ENCODE measurements at regions not wholly inside any gene's neighbourhood (a gene's known extent, or its start where the extent isn't known, plus 50 kb on each side); places are given as distances from the start of the nearest gene placed in this dataset.

GRCh38 chr9:83141887-83142286 is 78.9 kb upstream of the RASEF start:
- Histone ChIP-seq H3K27ac (ENCODE audit: low read depth) (no peak overlapping the region), H3F3A (replicated peaks; ENCODE audit: low read depth) (no peaks in the 10 kb centered on the region), H2AFZ (no peak overlapping the region; the same call in 1 of the 2 replicates), H3K9me2 (ENCODE audit: insufficient read depth) (no peaks in the 10 kb centered on the region), H3K4me1 (ENCODE audit: insufficient read depth) (no peaks in the 10 kb centered on the region), H3K4me3 (no peak overlapping the region), H3K4me2 (no peak overlapping the region), H3K36me3 (ENCODE audit: insufficient read depth) (no peaks in the 10 kb centered on the region), H3K79me2 (replicated peaks; ENCODE audit: insufficient read depth) (no peaks in the 10 kb centered on the region), H3K27me3 (ENCODE audit: insufficient read depth) (no peaks in the 10 kb centered on the region), H4K20me1 (replicated peaks; ENCODE audit: insufficient read depth) (no peaks in the 10 kb centered on the region)
- no peak for ATAC-seq
- H3K4me3 Mint-ChIP-seq = no peak overlapping the region
- H3K4me1 Mint-ChIP-seq = no peaks in the 10 kb centered on the region
- DNase-seq (ENCODE audit: low spot score) = no peak
- TF ChIP-seq ZNF331 (CRISPR knock-in tag; IDR thresholded peaks at IDR 0.05; ENCODE audit: low read depth) = no peak
- no peak for TF ChIP-seq CREB1 (CRISPR knock-in tag; IDR thresholded peaks at IDR 0.05; ENCODE audit: low read depth)
- TF ChIP-seq, protein P1, sequence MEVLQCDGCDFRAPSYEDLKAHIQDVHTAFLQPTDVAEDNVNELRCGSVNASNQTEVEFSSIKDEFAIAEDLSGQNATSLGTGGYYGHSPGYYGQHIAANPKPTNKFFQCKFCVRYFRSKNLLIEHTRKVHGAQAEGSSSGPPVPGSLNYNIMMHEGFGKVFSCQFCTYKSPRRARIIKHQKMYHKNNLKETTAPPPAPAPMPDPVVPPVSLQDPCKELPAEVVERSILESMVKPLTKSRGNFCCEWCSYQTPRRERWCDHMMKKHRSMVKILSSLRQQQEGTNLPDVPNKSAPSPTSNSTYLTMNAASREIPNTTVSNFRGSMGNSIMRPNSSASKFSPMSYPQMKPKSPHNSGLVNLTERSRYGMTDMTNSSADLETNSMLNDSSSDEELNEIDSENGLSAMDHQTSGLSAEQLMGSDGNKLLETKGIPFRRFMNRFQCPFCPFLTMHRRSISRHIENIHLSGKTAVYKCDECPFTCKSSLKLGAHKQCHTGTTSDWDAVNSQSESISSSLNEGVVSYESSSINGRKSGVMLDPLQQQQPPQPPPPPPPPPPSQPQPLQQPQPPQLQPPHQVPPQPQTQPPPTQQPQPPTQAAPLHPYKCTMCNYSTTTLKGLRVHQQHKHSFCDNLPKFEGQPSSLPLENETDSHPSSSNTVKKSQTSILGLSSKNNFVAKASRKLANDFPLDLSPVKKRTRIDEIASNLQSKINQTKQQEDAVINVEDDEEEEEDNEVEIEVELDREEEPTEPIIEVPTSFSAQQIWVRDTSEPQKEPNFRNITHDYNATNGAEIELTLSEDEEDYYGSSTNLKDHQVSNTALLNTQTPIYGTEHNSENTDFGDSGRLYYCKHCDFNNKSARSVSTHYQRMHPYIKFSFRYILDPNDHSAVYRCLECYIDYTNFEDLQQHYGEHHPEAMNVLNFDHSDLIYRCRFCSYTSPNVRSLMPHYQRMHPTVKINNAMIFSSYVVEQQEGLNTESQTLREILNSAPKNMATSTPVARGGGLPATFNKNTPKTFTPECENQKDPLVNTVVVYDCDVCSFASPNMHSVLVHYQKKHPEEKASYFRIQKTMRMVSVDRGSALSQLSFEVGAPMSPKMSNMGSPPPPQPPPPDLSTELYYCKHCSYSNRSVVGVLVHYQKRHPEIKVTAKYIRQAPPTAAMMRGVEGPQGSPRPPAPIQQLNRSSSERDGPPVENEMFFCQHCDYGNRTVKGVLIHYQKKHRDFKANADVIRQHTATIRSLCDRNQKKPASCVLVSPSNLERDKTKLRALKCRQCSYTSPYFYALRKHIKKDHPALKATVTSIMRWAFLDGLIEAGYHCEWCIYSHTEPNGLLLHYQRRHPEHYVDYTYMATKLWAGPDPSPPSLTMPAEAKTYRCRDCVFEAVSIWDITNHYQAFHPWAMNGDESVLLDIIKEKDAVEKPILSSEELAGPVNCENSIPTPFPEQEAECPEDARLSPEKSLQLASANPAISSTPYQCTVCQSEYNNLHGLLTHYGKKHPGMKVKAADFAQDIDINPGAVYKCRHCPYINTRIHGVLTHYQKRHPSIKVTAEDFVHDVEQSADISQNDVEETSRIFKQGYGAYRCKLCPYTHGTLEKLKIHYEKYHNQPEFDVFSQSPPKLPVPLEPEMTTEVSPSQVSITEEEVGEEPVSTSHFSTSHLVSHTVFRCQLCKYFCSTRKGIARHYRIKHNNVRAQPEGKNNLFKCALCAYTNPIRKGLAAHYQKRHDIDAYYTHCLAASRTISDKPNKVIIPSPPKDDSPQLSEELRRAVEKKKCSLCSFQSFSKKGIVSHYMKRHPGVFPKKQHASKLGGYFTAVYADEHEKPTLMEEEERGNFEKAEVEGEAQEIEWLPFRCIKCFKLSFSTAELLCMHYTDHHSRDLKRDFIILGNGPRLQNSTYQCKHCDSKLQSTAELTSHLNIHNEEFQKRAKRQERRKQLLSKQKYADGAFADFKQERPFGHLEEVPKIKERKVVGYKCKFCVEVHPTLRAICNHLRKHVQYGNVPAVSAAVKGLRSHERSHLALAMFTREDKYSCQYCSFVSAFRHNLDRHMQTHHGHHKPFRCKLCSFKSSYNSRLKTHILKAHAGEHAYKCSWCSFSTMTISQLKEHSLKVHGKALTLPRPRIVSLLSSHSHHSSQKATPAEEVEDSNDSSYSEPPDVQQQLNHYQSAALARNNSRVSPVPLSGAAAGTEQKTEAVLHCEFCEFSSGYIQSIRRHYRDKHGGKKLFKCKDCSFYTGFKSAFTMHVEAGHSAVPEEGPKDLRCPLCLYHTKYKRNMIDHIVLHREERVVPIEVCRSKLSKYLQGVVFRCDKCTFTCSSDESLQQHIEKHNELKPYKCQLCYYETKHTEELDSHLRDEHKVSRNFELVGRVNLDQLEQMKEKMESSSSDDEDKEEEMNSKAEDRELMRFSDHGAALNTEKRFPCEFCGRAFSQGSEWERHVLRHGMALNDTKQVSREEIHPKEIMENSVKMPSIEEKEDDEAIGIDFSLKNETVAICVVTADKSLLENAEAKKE (CRISPR knock-in tag; IDR thresholded peaks at IDR 0.05) = no peak
- no peak for TF ChIP-seq EZH2 (IDR thresholded peaks at IDR 0.05; ENCODE audit: low read depth, unreplicated experiment)
- TF ChIP-seq REST (IDR thresholded peaks at IDR 0.05; ENCODE audit: unreplicated experiment) = no peak
- TF ChIP-seq ETS1 (IDR thresholded peaks at IDR 0.05) = no peak
- no peak for TF ChIP-seq ZNF114 (CRISPR knock-in tag; IDR thresholded peaks at IDR 0.05)
- no peak for TF ChIP-seq NANOG (IDR thresholded peaks at IDR 0.05; ENCODE audit: borderline replicate concordance)
- TF ChIP-seq JUNB (IDR thresholded peaks at IDR 0.05; ENCODE audit: unreplicated experiment) = no peak
- TF ChIP-seq CTCF (conservative IDR thresholded peaks at IDR 0.05; ENCODE audit: low read depth in 2 of 2) = no peak
- TF ChIP-seq POLR2AphosphoS5 (IDR thresholded peaks at IDR 0.05; ENCODE audit: low read depth) = no peak
- TF ChIP-seq STAT1 (IDR thresholded peaks at IDR 0.05; ENCODE audit: unreplicated experiment) = no peak
- TF ChIP-seq EZH2phosphoT487 (IDR thresholded peaks at IDR 0.05; ENCODE audit: unreplicated experiment) = no peak
- H3K36me3 Mint-ChIP-seq (ENCODE audit: low read depth) = no peaks in the 10 kb centered on the region
- no peaks in the 10 kb centered on the region for H3K9me3 Mint-ChIP-seq
- peaks cover 3% of the 10 kb centered on the region for H3K27me3 Mint-ChIP-seq (ENCODE audit: insufficient read depth, low read depth, poor library complexity)
- H3K27ac Mint-ChIP-seq = no peak overlapping the region
